ENCODE measurements at regions not wholly inside any gene's neighbourhood (a gene's known extent, or its start where the extent isn't known, plus 50 kb on each side); places are given as distances from the start of the nearest gene placed in this dataset.

DNA sequence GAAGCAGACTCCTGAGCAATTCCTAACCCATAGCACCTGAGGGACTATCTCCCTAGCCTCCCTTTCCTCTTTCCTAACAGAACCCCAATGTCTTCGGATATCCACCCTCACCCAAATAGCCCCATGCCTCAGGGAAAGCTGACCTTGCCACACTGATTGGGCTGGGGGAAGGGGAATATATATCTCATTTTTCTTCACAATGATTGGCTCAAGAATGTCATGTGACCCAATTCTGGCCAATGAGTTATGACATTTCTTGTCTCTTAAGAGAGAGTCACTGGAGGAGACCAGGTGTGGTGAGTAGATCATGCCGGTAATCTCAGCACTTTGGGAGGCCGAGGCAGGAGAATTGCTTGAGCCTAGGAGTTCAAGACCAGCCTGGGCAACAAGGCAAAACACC is 71.9 kb upstream of the NLK start (continued):
- TF ChIP-seq, protein P1, sequence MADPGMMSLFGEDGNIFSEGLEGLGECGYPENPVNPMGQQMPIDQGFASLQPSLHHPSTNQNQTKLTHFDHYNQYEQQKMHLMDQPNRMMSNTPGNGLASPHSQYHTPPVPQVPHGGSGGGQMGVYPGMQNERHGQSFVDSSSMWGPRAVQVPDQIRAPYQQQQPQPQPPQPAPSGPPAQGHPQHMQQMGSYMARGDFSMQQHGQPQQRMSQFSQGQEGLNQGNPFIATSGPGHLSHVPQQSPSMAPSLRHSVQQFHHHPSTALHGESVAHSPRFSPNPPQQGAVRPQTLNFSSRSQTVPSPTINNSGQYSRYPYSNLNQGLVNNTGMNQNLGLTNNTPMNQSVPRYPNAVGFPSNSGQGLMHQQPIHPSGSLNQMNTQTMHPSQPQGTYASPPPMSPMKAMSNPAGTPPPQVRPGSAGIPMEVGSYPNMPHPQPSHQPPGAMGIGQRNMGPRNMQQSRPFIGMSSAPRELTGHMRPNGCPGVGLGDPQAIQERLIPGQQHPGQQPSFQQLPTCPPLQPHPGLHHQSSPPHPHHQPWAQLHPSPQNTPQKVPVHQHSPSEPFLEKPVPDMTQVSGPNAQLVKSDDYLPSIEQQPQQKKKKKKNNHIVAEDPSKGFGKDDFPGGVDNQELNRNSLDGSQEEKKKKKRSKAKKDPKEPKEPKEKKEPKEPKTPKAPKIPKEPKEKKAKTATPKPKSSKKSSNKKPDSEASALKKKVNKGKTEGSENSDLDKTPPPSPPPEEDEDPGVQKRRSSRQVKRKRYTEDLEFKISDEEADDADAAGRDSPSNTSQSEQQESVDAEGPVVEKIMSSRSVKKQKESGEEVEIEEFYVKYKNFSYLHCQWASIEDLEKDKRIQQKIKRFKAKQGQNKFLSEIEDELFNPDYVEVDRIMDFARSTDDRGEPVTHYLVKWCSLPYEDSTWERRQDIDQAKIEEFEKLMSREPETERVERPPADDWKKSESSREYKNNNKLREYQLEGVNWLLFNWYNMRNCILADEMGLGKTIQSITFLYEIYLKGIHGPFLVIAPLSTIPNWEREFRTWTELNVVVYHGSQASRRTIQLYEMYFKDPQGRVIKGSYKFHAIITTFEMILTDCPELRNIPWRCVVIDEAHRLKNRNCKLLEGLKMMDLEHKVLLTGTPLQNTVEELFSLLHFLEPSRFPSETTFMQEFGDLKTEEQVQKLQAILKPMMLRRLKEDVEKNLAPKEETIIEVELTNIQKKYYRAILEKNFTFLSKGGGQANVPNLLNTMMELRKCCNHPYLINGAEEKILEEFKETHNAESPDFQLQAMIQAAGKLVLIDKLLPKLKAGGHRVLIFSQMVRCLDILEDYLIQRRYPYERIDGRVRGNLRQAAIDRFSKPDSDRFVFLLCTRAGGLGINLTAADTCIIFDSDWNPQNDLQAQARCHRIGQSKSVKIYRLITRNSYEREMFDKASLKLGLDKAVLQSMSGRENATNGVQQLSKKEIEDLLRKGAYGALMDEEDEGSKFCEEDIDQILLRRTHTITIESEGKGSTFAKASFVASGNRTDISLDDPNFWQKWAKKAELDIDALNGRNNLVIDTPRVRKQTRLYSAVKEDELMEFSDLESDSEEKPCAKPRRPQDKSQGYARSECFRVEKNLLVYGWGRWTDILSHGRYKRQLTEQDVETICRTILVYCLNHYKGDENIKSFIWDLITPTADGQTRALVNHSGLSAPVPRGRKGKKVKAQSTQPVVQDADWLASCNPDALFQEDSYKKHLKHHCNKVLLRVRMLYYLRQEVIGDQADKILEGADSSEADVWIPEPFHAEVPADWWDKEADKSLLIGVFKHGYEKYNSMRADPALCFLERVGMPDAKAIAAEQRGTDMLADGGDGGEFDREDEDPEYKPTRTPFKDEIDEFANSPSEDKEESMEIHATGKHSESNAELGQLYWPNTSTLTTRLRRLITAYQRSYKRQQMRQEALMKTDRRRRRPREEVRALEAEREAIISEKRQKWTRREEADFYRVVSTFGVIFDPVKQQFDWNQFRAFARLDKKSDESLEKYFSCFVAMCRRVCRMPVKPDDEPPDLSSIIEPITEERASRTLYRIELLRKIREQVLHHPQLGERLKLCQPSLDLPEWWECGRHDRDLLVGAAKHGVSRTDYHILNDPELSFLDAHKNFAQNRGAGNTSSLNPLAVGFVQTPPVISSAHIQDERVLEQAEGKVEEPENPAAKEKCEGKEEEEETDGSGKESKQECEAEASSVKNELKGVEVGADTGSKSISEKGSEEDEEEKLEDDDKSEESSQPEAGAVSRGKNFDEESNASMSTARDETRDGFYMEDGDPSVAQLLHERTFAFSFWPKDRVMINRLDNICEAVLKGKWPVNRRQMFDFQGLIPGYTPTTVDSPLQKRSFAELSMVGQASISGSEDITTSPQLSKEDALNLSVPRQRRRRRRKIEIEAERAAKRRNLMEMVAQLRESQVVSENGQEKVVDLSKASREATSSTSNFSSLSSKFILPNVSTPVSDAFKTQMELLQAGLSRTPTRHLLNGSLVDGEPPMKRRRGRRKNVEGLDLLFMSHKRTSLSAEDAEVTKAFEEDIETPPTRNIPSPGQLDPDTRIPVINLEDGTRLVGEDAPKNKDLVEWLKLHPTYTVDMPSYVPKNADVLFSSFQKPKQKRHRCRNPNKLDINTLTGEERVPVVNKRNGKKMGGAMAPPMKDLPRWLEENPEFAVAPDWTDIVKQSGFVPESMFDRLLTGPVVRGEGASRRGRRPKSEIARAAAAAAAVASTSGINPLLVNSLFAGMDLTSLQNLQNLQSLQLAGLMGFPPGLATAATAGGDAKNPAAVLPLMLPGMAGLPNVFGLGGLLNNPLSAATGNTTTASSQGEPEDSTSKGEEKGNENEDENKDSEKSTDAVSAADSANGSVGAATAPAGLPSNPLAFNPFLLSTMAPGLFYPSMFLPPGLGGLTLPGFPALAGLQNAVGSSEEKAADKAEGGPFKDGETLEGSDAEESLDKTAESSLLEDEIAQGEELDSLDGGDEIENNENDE (IDR thresholded peaks at IDR 0.05; ENCODE audit: insufficient replicate concordance, low read length): no peak
- TF ChIP-seq TAF1 (IDR thresholded peaks at IDR 0.05; ENCODE audit: low read depth, low read length) (no peak), KDM4A (IDR thresholded peaks at IDR 0.05; ENCODE audit: low read depth, low read length, severe bottlenecking) (no peak), SRF (IDR thresholded peaks at IDR 0.05; ENCODE audit: low read depth, low read length) (no peak), KDM5A (IDR thresholded peaks at IDR 0.05; ENCODE audit: low read length) (no peak), SIX5 (IDR thresholded peaks at IDR 0.05; ENCODE audit: low read depth, low read length) (no peak), SP1 (IDR thresholded peaks at IDR 0.05; ENCODE audit: low read depth, low read length) (no peak)
